IMR-90 (cell line): ENCODE measurements at regions not wholly inside any gene's neighbourhood (a gene's known extent, or its start where the extent isn't known, plus 50 kb on each side); places are given as distances from the start of the nearest gene placed in this dataset.

Source experiments
- ATAC-seq: fragments of 200-7000 bp; cut with Tn5 transposase; 2 replicates; pipeline ENCODE4 v1.9.1; 2020; ENCODE audit warnings: low read depth, mild to moderate bottlenecking, moderate library complexity
- BruUV-seq: library from RNA; stranded (reverse); fragments of 400-500 nt; replicated peaks from 2 replicates; lab custom pipeline; 2021; lab: Mats Ljungman, UMichigan
- CTCF ChIA-PET: fragments of 300-600 bp; formaldehyde crosslinking; extraction: SDS; loops from one replicate; lab custom pipeline; 2021; ENCODE audit warnings: antibody characterized with exemption; lab: Yijun Ruan, JAX
- POLR2A ChIA-PET: fragments of 300-600 bp; sonication (Branson Sonifier 250); formaldehyde crosslinking; loops from one replicate; lab custom pipeline; 2022; ENCODE audit warnings: antibody characterized with exemption; ENCODE audit not compliant: unreplicated experiment; lab: Charles Lee
- DNase-seq: peaks from one replicate; pipeline ENCODE4 v3.0.0; 2013
- H2AFZ ChIP-seq: replicated peaks from 2 replicates; pipeline ENCODE3; 2013; ENCODE audit warnings: low read length, mild to moderate bottlenecking; ENCODE audit not compliant: poor library complexity
- H2AK5ac ChIP-seq: 2 replicates; pipeline ENCODE4 v1.6.1; 2013; ENCODE audit warnings: low read depth, low read length, inconsistent platforms
- H2AK9ac ChIP-seq: replicated peaks from 2 replicates; pipeline ENCODE3; 2013; ENCODE audit warnings: mild to moderate bottlenecking, low read depth, low read length, moderate library complexity; ENCODE audit not compliant: poor library complexity
- H2BK120ac ChIP-seq: 2 replicates; pipeline ENCODE4 v1.6.1; 2013; ENCODE audit warnings: low read depth, low read length, inconsistent platforms
- H2BK15ac ChIP-seq: 3 replicates; pipeline ENCODE4 v1.6.1; 2013; ENCODE audit warnings: low read depth, low read length, inconsistent platforms
- H2BK20ac ChIP-seq: 2 replicates; pipeline ENCODE4 v1.6.1; 2013; ENCODE audit warnings: low read depth, mild to moderate bottlenecking, inconsistent platforms, low read length, moderate library complexity
- H2BK5ac ChIP-seq: 2 replicates; pipeline ENCODE4 v1.6.1; 2013; ENCODE audit warnings: mild to moderate bottlenecking, low read depth, low read length, inconsistent platforms; ENCODE audit not compliant: poor library complexity, severe bottlenecking
- H3K14ac ChIP-seq: replicated peaks from 2 replicates; pipeline ENCODE4 v1.6.1; 2013; ENCODE audit warnings: low read depth, low read length, inconsistent platforms
- H3K18ac ChIP-seq: 2 replicates; pipeline ENCODE4 v1.6.1; 2013; ENCODE audit warnings: low read depth, low read length, control low read depth
- H3K23ac ChIP-seq: 2 replicates; pipeline ENCODE4 v1.6.1; 2013; ENCODE audit warnings: low read depth, low read length, inconsistent platforms
- H3K27ac ChIP-seq: 2 replicates; pipeline ENCODE4 v1.5.1; 2013; ENCODE audit warnings: mild to moderate bottlenecking, control low read depth, low read length; ENCODE audit not compliant: insufficient read depth
- H3K27me3 ChIP-seq: 2 replicates; pipeline ENCODE4 v1.6.1; 2013; ENCODE audit warnings: low read length; ENCODE audit not compliant: control insufficient read depth, insufficient read depth
- H3K36me3 ChIP-seq: 2 replicates; pipeline ENCODE4 v1.6.1; 2013; ENCODE audit warnings: low read length, mixed read lengths; ENCODE audit not compliant: control insufficient read depth, insufficient read depth
- H3K4ac ChIP-seq: 2 replicates; pipeline ENCODE4 v1.6.1; 2013; ENCODE audit warnings: low read depth, low read length, inconsistent platforms
- H3K4me1 ChIP-seq: 2 replicates; pipeline ENCODE4 v1.6.1; 2013; ENCODE audit warnings: low read length, mixed read lengths; ENCODE audit not compliant: control insufficient read depth, insufficient read depth
- H3K4me2 ChIP-seq: 2 replicates; pipeline ENCODE4 v1.6.1; 2013; ENCODE audit warnings: low read depth, mild to moderate bottlenecking, control low read depth, low read length, moderate library complexity
- H3K4me3 ChIP-seq: 2 replicates; pipeline ENCODE4 v1.5.1; 2013; ENCODE audit warnings: low read depth, mild to moderate bottlenecking, control low read depth, low read length, moderate library complexity; ENCODE audit not compliant: insufficient read depth
- H3K56ac ChIP-seq: 2 replicates; pipeline ENCODE4 v1.6.1; 2013; ENCODE audit warnings: low read length, inconsistent platforms; ENCODE audit not compliant: insufficient read depth; ENCODE audit errors: extremely low read depth
- H3K79me1 ChIP-seq, 2 experiments: 2 replicates each; pipeline ENCODE4 v1.6.1; 2013; ENCODE audit warnings: low read length in 2 of 2, inconsistent platforms in 1 of 2, low read depth in 1 of 2
- H3K9ac ChIP-seq: 2 replicates; pipeline ENCODE4 v1.6.1; 2013; ENCODE audit warnings: low read depth, low read length, control low read depth
- H3K9me1 ChIP-seq: 2 replicates; pipeline ENCODE4 v1.6.1; 2013; ENCODE audit warnings: low read length, inconsistent platforms; ENCODE audit not compliant: insufficient read depth
- H3K9me3 ChIP-seq: 2 replicates; pipeline ENCODE4 v1.6.1; 2013; ENCODE audit warnings: low read length; ENCODE audit not compliant: control insufficient read depth, insufficient read depth
- H4K20me1 ChIP-seq: 2 replicates; pipeline ENCODE4 v1.6.1; 2013; ENCODE audit warnings: low read length, inconsistent platforms; ENCODE audit not compliant: insufficient read depth
- H4K5ac ChIP-seq: 2 replicates; pipeline ENCODE4 v1.6.1; 2013; ENCODE audit warnings: mild to moderate bottlenecking, low read depth, low read length, control low read depth
- H4K8ac ChIP-seq, 2 experiments: 2 replicates each; pipeline ENCODE4 v1.6.1; 2013; ENCODE audit warnings: low read depth in 2 of 2, low read length in 2 of 2, control low read depth in 1 of 2, inconsistent platforms in 1 of 2
- H4K91ac ChIP-seq: 2 replicates; pipeline ENCODE4 v1.6.1; 2013; ENCODE audit warnings: low read depth, low read length, inconsistent platforms; ENCODE audit not compliant: insufficient read depth
- BHLHE40 ChIP-seq: fragments of 150-350 bp; IDR thresholded peaks from 2 replicates; pipeline ENCODE4 v1.6.1; 2016; ENCODE audit warnings: mild to moderate bottlenecking, low read depth, low read length
- CEBPB ChIP-seq: IDR thresholded peaks from 2 replicates; pipeline ENCODE4 v1.6.1; 2012; ENCODE audit warnings: low read depth, low read length, improper control_type of control experiment
- MAFK ChIP-seq: IDR thresholded peaks from 2 replicates; pipeline ENCODE4 v1.6.1; 2012; ENCODE audit warnings: low read depth, low read length, improper control_type of control experiment
- MAZ ChIP-seq: IDR thresholded peaks from 2 replicates; pipeline ENCODE4 v1.6.1; 2012; ENCODE audit warnings: low read depth, mild to moderate bottlenecking, low read length, improper control_type of control experiment, moderate library complexity, borderline replicate concordance
- MXI1 ChIP-seq: IDR thresholded peaks from 2 replicates; pipeline ENCODE4 v1.6.1; 2012; ENCODE audit warnings: low read depth, mild to moderate bottlenecking, low read length, moderate library complexity, borderline replicate concordance
- NFE2L2 ChIP-seq: fragments of 150-350 bp; IDR thresholded peaks from 2 replicates; pipeline ENCODE4 v1.6.1; 2016; ENCODE audit warnings: low read depth, mild to moderate bottlenecking, low read length
- POLR2A ChIP-seq: IDR thresholded peaks from 2 replicates; pipeline ENCODE4 v1.6.1; 2012; ENCODE audit warnings: mild to moderate bottlenecking, low read depth, low read length
- RFX5 ChIP-seq: IDR thresholded peaks from 2 replicates; pipeline ENCODE4 v1.8.0; 2012; ENCODE audit warnings: low read depth, mild to moderate bottlenecking, low read length, moderate library complexity
- SMC3 ChIP-seq: fragments of 150-350 bp; IDR thresholded peaks from 2 replicates; pipeline ENCODE4 v1.6.1; 2016; ENCODE audit warnings: low read depth, mild to moderate bottlenecking, antibody characterized with exemption, low read length, moderate library complexity
- WGBS, 2 experiments: methylation state at CpG; one replicate each; pipeline versions ENCODE4 v1.1.5 to v1.1.7; 2013; ENCODE audit warnings: missing lambda C conversion rate in 2 of 2; ENCODE audit not compliant: insufficient read length in 1 of 2; ENCODE audit errors: extremely low coverage in 2 of 2; 5-methylcytosine and 5-hydroxymethylcytosine counted together
- dilution Hi-C: fragments of 300-500 bp; cut with HindIII; formaldehyde crosslinking; loops from one replicate; pipeline ENCODE4 v1.14.3; 2018; ENCODE audit warnings: low sequenced_read_pairs; ENCODE audit not compliant: unreplicated experiment
- in situ Hi-C: fragments of 300-500 bp; cut with MboI; formaldehyde crosslinking; loops from 3 replicates; pipeline ENCODE4 v1.14.3; 2019; ENCODE audit warnings: low sequenced_read_pairs, inconsistent platforms, mixed read lengths
- intact Hi-C: fragments of 100-400 bp; cut with micrococcal nuclease; formaldehyde crosslinking; loops from 2 replicates; pipeline ENCODE4 v1.10.0; 2022
- TF ChIP-seq, protein P1 (sequence below): conservative IDR thresholded peaks from 2 replicates; pipeline ENCODE4 v1.5.1; 2012; ENCODE audit warnings: mild to moderate bottlenecking, low read depth, low read length, improper control_type of control experiment
- TF ChIP-seq, protein P2 (sequence below): fragments of 150-350 bp; IDR thresholded peaks from 2 replicates; pipeline ENCODE4 v1.6.1; 2017; ENCODE audit warnings: mild to moderate bottlenecking, antibody characterized with exemption, low read length, low read depth

DNA sequence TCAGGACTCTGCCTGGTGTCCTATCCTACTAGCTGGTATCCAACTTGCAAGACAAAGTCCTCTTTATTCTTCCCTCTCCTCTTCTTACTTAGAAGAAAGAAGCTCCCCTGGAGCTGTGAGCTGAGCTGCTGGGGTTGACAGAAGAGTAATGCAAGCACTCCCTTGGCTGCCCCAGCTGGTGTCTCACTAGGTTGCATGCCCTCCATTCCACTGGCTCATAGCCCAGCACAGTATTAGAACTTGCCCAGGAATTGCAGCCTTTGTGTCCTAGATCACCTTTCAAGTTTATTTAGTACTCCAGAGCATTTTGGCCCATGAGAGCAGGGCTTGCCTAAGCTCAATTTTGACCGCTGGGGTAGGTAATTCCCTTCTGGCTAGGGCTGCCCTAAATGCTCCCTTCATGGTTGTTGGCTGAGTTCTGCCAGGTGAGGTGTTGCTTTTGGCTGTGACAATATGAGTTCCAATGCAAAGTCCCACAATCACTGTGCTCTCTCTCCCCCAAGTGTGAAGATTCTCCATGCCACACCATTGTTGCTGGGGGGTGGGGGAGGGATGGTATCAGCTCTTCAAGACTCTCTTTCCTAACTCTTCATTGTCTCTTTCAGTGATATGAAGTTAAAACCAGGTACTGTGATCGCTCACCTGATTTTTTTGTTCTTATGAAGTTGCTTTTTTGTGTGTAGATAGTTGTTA is 317.4 kb upstream of the DDHD1 start:
- no peak overlapping the region for H3K4me3 ChIP-seq
- no peak overlapping the region for H3K23ac ChIP-seq
- peaks cover 8% of the 10 kb centered on the region for H3K4me1 ChIP-seq
- H2BK5ac ChIP-seq = peak overlapping the region; percentile 33
- no peaks in the 10 kb centered on the region for H4K20me1 ChIP-seq
- peak overlapping the region; percentile 88 for H3K18ac ChIP-seq
- dilution Hi-C loops (no loop called here), intact Hi-C loops (no loop called here), in situ Hi-C loops (no loop called here)
- no peak overlapping the region for H3K56ac ChIP-seq
- DNase-seq (peak; percentile 60), ATAC-seq (peak; percentile 92)
- H3K27ac ChIP-seq = peak overlapping the region; percentile 58; the same call in 1 of the 2 replicates
- no peak overlapping the region for H2AFZ ChIP-seq
- no peak overlapping the region for H3K4me2 ChIP-seq
- H3K27me3 ChIP-seq = no peaks in the 10 kb centered on the region
- WGBS, 2 experiments = no CpG with 5 or more reads among the region's 2 CpGs
- peak overlapping the region; percentile 20; the same call in 1 of the 2 replicates for H3K14ac ChIP-seq
- ChIA-PET CTCF (interaction anchor here (1.1 kb wide), 1 partner anchor 12 kb away, joined by 3 read pairs; no protein-coding TSS in a partner anchor), POLR2A (no interaction called here)
- H2BK15ac ChIP-seq = no peak overlapping the region
- BruUV-seq = no TSS peak
- TF ChIP-seq SMC3 (no peak), MAZ (no peak), POLR2A (no peak), RFX5 (no peak), NFE2L2 (no peak), BHLHE40 (no peak), MXI1 (no peak), MAFK (no peak), CEBPB (no peak)
- TF ChIP-seq, protein P1, sequence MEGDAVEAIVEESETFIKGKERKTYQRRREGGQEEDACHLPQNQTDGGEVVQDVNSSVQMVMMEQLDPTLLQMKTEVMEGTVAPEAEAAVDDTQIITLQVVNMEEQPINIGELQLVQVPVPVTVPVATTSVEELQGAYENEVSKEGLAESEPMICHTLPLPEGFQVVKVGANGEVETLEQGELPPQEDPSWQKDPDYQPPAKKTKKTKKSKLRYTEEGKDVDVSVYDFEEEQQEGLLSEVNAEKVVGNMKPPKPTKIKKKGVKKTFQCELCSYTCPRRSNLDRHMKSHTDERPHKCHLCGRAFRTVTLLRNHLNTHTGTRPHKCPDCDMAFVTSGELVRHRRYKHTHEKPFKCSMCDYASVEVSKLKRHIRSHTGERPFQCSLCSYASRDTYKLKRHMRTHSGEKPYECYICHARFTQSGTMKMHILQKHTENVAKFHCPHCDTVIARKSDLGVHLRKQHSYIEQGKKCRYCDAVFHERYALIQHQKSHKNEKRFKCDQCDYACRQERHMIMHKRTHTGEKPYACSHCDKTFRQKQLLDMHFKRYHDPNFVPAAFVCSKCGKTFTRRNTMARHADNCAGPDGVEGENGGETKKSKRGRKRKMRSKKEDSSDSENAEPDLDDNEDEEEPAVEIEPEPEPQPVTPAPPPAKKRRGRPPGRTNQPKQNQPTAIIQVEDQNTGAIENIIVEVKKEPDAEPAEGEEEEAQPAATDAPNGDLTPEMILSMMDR = no peak
- TF ChIP-seq, protein P2, sequence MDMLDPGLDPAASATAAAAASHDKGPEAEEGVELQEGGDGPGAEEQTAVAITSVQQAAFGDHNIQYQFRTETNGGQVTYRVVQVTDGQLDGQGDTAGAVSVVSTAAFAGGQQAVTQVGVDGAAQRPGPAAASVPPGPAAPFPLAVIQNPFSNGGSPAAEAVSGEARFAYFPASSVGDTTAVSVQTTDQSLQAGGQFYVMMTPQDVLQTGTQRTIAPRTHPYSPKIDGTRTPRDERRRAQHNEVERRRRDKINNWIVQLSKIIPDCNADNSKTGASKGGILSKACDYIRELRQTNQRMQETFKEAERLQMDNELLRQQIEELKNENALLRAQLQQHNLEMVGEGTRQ = no peak
- no peaks in the 10 kb centered on the region for H3K9me3 ChIP-seq
- H3K4ac ChIP-seq = peak overlapping the region; percentile 30
- no peaks in the 10 kb centered on the region for H3K36me3 ChIP-seq
- peak overlapping the region; percentile 35 for H2AK9ac ChIP-seq
- peak overlapping the region; percentile 25; the same call in 1 of the 2 replicates for H2AK5ac ChIP-seq
- H4K91ac ChIP-seq = peak overlapping the region; percentile 31; the same call in 1 of the 2 replicates
- no peaks in the 10 kb centered on the region for H3K79me1 ChIP-seq
- H2BK120ac ChIP-seq = peak overlapping the region; percentile 66
- no peaks in the 10 kb centered on the region for H3K9me1 ChIP-seq
- peak overlapping the region in 1 of 2 experiments; percentile 28; a peak in 2 of 4 replicates for H4K8ac ChIP-seq
- H3K9ac ChIP-seq = no peak overlapping the region
- peak overlapping the region; percentile 69 for H4K5ac ChIP-seq
- H2BK20ac ChIP-seq = peak overlapping the region; percentile 15; the same call in 1 of the 2 replicates
